Rectal smooth muscle tissue (tissue), 1 donor: ENCODE measurements at regions not wholly inside any gene's neighbourhood (a gene's known extent, or its start where the extent isn't known, plus 50 kb on each side); places are given as distances from the start of the nearest gene placed in this dataset.

ENCODE experiments used
- H3K27ac ChIP-seq: one replicate; pipeline ENCODE4 v1.7.0; 2013; ENCODE audit warnings: low read depth, low read length, inconsistent platforms
- H3K27me3 ChIP-seq: one replicate; pipeline ENCODE4 v1.7.0; 2013; ENCODE audit warnings: low read length; ENCODE audit not compliant: control insufficient read depth, insufficient read depth
- H3K36me3 ChIP-seq: one replicate; pipeline ENCODE4 v1.7.0; 2013; ENCODE audit warnings: low read length; ENCODE audit not compliant: control insufficient read depth, insufficient read depth
- H3K4me1 ChIP-seq: one replicate; pipeline ENCODE4 v1.7.0; 2013; ENCODE audit warnings: low read length; ENCODE audit not compliant: control insufficient read depth, insufficient read depth
- H3K4me3 ChIP-seq: one replicate; pipeline ENCODE4 v1.7.0; 2013; ENCODE audit warnings: low read length
- H3K9ac ChIP-seq: one replicate; pipeline ENCODE4 v1.7.0; 2013; ENCODE audit warnings: low read length

GRCh38 chr10:107450056-107450455 is 285.6 kb upstream of the SORCS1 start:
- Histone ChIP-seq H3K4me1 (no peaks in the 10 kb centered on the region), H3K36me3 (no peaks in the 10 kb centered on the region)

GRCh38 chr10:107444443-107444842 is 279.9 kb upstream of the SORCS1 start:
- no peaks in the 10 kb centered on the region for H3K27me3 ChIP-seq
- H3K4me3 ChIP-seq: no peak overlapping the region
- H3K9ac ChIP-seq: no peak overlapping the region
- H3K4me1 ChIP-seq: no peaks in the 10 kb centered on the region
- no peaks in the 10 kb centered on the region for H3K36me3 ChIP-seq
- no peak overlapping the region for H3K27ac ChIP-seq

More at GRCh38 chr10:107450056-107450455, 285.6 kb upstream of the SORCS1 start:
- Histone ChIP-seq H3K27ac (no peak overlapping the region), H3K27me3 (no peaks in the 10 kb centered on the region), H3K9ac (no peak overlapping the region), H3K4me3 (no peak overlapping the region)

DNA sequence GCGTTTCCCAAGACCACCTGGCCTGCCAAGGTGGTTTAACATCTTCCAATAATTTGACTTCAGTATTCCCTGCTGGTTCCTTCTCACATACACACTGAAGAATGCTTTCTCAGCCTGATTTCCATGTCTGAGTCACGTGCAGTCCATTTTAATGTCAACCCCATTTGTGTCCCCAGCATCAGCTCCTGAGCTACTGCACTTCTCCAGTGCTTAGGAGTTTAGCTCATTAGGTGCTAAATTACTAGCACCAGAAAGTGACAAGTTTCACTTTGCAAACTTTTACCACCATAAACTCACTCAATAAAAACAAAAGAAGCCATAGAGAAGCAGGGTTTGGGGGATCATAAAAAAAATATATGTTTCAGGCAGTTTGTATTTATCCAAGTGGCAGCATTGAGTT is 279.3 kb upstream of the SORCS1 start:
- no peaks in the 10 kb centered on the region for H3K4me1 ChIP-seq
- H3K4me3 ChIP-seq: no peak overlapping the region
- no peaks in the 10 kb centered on the region for H3K36me3 ChIP-seq
- no peak overlapping the region for H3K27ac ChIP-seq
- H3K9ac ChIP-seq: no peak overlapping the region
- H3K27me3 ChIP-seq: no peaks in the 10 kb centered on the region

GRCh38 chr10:107443326-107443725 is 278.8 kb upstream of the SORCS1 start:
- Histone ChIP-seq H3K36me3 (no peaks in the 10 kb centered on the region), H3K4me3 (no peak overlapping the region), H3K9ac (no peak overlapping the region), H3K27ac (no peak overlapping the region), H3K27me3 (no peaks in the 10 kb centered on the region), H3K4me1 (no peaks in the 10 kb centered on the region)

GRCh38 chr10:107442035-107442505 is 277.6 kb upstream of the SORCS1 start:
- H3K4me3 ChIP-seq: no peak overlapping the region
- no peaks in the 10 kb centered on the region for H3K27me3 ChIP-seq
- no peak overlapping the region for H3K9ac ChIP-seq
- H3K27ac ChIP-seq: no peak overlapping the region
- H3K36me3 ChIP-seq: no peaks in the 10 kb centered on the region
- H3K4me1 ChIP-seq: no peaks in the 10 kb centered on the region

DNA sequence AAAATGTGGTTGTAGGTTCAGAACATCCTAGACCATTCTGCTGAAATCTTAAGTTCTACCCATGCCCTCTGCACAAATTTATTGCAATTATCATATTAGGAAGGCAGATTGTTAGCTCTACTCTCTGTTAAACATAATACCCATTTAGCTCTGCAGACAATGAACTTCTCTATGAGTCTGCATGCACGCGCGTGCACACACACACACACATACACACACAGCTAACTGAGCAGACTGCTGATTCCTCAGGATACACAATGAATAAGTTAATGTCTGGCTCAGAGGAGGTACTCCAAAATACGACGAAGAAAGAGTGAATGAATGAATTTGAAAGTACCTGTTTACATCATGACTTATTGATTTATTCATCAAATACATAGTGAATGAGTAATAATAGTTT is 276.2 kb upstream of the SORCS1 start:
- no peaks in the 10 kb centered on the region for H3K4me1 ChIP-seq
- no peaks in the 10 kb centered on the region for H3K36me3 ChIP-seq
- H3K27me3 ChIP-seq: no peaks in the 10 kb centered on the region
- H3K4me3 ChIP-seq: no peak overlapping the region
- no peak overlapping the region for H3K27ac ChIP-seq
- H3K9ac ChIP-seq: no peak overlapping the region

DNA sequence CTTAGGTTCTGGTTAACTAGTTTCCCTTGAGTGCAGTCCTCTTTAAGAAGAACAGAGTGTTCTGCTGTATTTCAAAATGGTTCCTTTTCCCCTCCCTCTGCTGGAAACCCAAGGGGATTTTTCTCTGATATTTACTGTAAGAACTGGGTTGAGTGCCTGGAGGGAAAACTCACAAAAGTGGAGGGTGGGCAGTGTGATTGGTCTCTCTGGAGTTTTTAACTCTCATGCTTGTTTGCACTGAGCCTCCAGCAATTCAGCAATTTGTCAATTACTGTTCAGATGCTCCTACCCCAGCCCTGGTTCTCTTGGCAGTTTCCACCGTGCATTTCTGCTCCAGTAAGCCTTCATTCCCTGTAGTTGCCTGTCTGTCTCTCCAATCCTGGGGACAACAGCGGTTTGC is 273.4 kb upstream of the SORCS1 start:
- Histone ChIP-seq H3K4me1 (no peaks in the 10 kb centered on the region), H3K36me3 (no peaks in the 10 kb centered on the region), H3K9ac (no peak overlapping the region)

DNA sequence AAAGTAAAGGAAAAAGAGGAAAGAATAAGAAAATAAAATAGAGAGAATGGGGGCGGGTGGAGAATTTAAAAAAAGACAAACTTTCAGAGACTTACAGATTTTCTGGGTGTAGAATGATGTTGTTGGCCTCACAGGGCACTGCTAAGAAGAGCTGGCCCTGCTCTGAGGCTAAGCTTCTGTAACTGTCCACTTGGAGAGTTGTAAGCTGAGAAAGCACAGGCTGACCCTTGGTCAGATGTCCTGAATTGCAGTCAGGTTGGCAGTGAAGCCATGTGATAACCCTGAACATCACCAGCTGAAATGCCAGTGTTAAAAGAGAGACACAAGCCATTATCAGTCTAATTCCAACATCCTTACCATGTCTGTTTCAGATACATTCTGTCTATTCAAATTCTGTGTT is 272.1 kb upstream of the SORCS1 start:
- no peak overlapping the region for H3K9ac ChIP-seq
- H3K4me1 ChIP-seq: no peaks in the 10 kb centered on the region
- H3K36me3 ChIP-seq: no peaks in the 10 kb centered on the region
- no peaks in the 10 kb centered on the region for H3K27me3 ChIP-seq
- no peak overlapping the region for H3K4me3 ChIP-seq
- H3K27ac ChIP-seq: no peak overlapping the region

More for the DNA sequence above, 273.4 kb upstream of the SORCS1 start:
- Histone ChIP-seq H3K27ac (no peak overlapping the region), H3K27me3 (no peaks in the 10 kb centered on the region), H3K4me3 (no peak overlapping the region)

DNA sequence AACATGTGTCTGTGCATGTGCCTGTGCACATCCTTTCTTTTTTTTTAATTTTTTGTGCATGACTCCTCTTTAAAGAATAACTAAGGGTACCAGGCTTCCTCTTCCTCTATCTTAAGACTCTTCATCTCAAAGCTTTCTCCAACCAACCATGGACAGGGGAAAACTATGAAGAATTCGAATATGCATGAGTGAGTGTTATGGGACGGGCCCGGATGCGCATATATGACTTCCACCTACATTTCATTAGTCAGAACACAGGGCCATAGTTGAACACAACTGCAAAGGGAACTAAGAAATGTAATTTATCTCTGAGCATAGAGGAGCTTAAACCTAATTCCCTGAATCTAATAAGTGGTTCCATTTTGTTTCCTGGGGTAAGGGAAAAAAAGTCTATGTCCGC is 270.3 kb upstream of the SORCS1 start:
- Histone ChIP-seq H3K27ac (no peak overlapping the region), H3K4me1 (no peaks in the 10 kb centered on the region), H3K4me3 (no peak overlapping the region), H3K27me3 (no peaks in the 10 kb centered on the region), H3K9ac (no peak overlapping the region), H3K36me3 (no peaks in the 10 kb centered on the region)

- no peaks in the 10 kb centered on the region for H3K27me3 ChIP-seq
- no peak overlapping the region for H3K4me3 ChIP-seq
- no peaks in the 10 kb centered on the region for H3K4me1 ChIP-seq
- no peaks in the 10 kb centered on the region for H3K36me3 ChIP-seq
- H3K9ac ChIP-seq: no peak overlapping the region
- H3K27ac ChIP-seq: no peak overlapping the region
Measured at GRCh38 chr10:107434201-107434600, 269.7 kb upstream of the SORCS1 start.

DNA sequence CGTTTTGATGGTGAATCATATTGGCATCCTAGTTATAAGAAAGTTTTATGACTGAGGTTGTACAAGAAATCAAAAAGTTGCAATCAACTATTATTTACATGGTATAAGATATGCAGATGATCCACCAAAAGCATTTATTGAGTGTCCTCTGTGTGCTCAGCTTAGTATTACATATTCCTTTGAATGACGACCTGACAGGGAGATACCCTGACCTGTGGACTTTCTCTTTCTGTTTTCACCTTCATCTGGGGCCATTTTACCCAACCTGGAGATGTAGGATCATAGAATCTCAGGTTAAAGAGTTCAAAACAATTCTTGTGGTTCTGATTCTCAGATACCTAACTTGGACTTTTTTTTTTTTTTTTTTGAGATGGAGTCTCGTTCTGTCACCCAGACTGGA is 269.1 kb upstream of the SORCS1 start:
- Histone ChIP-seq H3K4me3 (no peak overlapping the region), H3K36me3 (no peaks in the 10 kb centered on the region), H3K27me3 (no peaks in the 10 kb centered on the region), H3K27ac (no peak overlapping the region), H3K9ac (no peak overlapping the region), H3K4me1 (no peaks in the 10 kb centered on the region)

DNA sequence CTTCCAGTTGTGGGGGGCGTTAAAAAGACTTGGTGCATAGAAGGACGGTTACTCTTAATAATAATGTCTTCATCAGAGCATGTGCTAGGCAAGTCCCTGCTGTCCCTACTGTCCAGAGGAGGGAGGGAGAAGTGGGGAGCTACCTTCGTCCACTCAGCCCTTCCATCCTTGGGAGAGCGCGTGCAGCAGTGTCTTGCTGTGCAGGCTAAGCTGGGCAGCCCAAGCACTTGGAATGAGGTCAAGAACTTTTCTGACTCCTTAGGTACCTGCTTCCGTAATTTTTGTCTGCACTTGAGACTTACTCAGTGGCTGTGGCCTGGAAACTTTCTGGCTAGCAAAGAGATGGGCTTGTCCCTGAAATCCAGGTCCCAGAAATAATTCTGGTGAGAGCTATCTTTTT is 265.9 kb upstream of the SORCS1 start:
- no peak overlapping the region for H3K4me3 ChIP-seq
- no peaks in the 10 kb centered on the region for H3K27me3 ChIP-seq
- H3K9ac ChIP-seq: no peak overlapping the region
- H3K27ac ChIP-seq: no peak overlapping the region
- no peaks in the 10 kb centered on the region for H3K4me1 ChIP-seq
- H3K36me3 ChIP-seq: no peaks in the 10 kb centered on the region

DNA sequence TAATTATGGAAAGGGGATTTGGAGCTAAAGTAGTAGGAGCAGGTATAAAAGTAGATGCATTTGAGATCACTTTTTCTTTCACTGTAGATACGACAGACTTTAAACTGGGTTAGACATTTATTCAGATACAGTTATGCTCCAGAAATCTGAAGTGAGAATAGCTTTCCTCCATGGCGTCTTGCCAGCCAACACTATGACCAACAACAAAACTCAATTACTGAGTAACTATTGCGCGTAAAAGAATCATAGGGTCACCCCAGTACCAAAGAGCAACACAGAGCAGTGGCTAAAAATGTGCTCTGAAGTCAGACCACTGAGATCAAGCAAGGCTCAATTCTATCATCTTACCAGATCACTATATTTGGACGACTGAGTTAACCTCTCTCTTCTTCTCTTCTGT is 262.5 kb upstream of the SORCS1 start:
- Histone ChIP-seq H3K9ac (no peak overlapping the region), H3K4me3 (no peak overlapping the region), H3K36me3 (no peaks in the 10 kb centered on the region), H3K27me3 (no peaks in the 10 kb centered on the region), H3K4me1 (no peaks in the 10 kb centered on the region), H3K27ac (no peak overlapping the region)
